ENCODE measurements at regions not wholly inside any gene's neighbourhood (a gene's known extent, or its start where the extent isn't known, plus 50 kb on each side); places are given as distances from the start of the nearest gene placed in this dataset.

GRCh38 chr4:31366041-31366440 lies 645.9 kb downstream of the PCDH7 start:
- Mint-ChIP-seq H3K27me3 (no peaks in the 10 kb centered on the region), H3K4me1 (ENCODE audit: low read depth) (no peaks in the 10 kb centered on the region), H3K27ac (no peak overlapping the region), H3K9me3 (no peaks in the 10 kb centered on the region), H3K4me3 (no peak overlapping the region), H3K36me3 (ENCODE audit: low read depth) (no peaks in the 10 kb centered on the region)
- intact Hi-C loops (cut with micrococcal nuclease): no loop called here

DNA sequence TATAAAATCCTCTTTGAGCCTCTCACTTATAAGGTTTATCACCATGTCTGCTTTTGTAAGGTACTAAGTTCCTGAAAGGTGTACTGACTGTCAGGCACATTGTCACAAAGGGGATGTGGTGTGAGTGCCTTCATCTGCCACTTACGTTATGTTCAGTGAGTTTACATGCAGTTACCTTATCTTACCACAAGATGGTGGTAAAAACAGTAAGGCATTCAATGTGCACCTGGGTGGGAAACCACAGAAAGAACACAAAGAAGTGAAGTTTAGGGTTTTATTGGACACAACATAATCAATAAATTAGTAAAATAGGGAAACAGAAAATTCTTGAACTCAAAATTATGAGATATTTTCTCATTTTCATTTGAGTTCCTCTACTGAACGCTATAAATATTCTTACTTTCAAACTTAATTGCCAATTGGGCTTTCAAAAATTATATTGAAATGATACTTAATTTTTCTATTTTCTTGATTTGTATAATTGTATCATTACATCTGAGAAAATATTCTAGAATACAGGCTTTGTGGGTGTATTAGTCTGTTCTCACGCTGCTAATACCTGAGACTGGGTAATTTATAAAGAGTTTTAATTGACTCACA lies 650.8 kb downstream of the PCDH7 start:
- Mint-ChIP-seq H3K27me3 (no peaks in the 10 kb centered on the region), H3K27ac (no peak overlapping the region), H3K4me1 (ENCODE audit: low read depth) (no peaks in the 10 kb centered on the region), H3K4me3 (no peak overlapping the region), H3K36me3 (ENCODE audit: low read depth) (no peaks in the 10 kb centered on the region), H3K9me3 (no peaks in the 10 kb centered on the region)
- intact Hi-C loops (cut with micrococcal nuclease): no loop called here

DNA sequence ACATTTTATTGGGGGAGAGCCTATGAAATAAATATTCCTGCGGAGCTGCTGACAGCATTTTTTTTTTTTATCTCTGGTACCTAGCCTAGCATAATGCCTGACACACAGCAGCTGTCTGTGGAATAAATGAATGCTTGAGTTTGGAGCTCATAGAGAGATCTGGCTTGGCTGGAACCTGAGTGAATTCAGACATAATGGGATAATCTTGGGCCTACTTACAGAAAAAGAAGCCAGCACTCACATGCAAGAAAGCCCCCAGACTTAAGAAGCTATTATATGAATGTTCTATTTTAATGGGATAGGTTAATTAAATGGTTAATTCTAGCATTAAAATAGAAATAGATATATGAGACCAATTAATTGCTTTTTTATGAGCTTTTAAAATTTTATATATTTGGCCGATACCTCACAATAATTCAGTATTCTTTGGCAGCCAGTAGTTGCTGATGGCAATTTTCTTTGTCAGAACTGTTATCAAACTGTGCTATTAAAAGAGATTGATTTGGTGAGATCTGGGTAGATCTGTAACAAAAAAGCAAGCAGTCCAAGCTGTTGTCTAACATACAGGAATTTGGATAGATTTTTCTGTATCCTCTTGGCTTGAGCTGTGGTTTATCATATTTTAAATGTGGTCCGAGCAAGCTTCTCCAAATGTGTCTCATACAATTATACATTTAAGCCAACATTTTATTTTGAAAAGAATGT lies 654.2 kb downstream of the PCDH7 start:
- no peaks in the 10 kb centered on the region for H3K4me1 Mint-ChIP-seq (ENCODE audit: low read depth)
- no peak overlapping the region for H3K4me3 Mint-ChIP-seq
- intact Hi-C loops (cut with micrococcal nuclease): no loop called here
- H3K9me3 Mint-ChIP-seq: no peaks in the 10 kb centered on the region
- H3K36me3 Mint-ChIP-seq (ENCODE audit: low read depth): no peaks in the 10 kb centered on the region
- no peak overlapping the region for H3K27ac Mint-ChIP-seq
- no peaks in the 10 kb centered on the region for H3K27me3 Mint-ChIP-seq

DNA sequence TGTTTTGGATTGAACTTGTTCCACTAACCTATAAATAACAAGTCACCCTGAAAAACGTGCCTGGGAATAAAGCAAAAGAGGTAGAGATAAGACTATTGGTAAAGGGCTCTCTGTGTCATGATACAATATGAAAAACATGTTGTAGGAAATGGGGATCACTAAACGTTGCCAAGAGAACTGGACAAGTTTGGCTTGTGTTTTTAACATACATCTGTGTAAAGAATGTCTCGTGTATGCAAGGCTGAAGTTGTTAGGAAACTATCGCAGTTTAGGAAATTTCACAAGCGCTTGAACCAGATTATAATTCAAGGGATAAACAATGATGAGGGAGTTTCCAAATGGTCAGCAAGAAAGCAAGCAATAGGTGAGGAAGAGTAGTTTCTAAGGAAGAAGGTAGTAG lies 655.8 kb downstream of the PCDH7 start:
- Mint-ChIP-seq H3K4me1 (ENCODE audit: low read depth) (no peaks in the 10 kb centered on the region), H3K4me3 (no peak overlapping the region), H3K27ac (no peak overlapping the region), H3K9me3 (no peaks in the 10 kb centered on the region), H3K27me3 (no peaks in the 10 kb centered on the region), H3K36me3 (ENCODE audit: low read depth) (no peaks in the 10 kb centered on the region)
- intact Hi-C loops (cut with micrococcal nuclease): no loop called here

- Mint-ChIP-seq H3K27me3 (no peaks in the 10 kb centered on the region), H3K9me3 (no peaks in the 10 kb centered on the region), H3K27ac (no peak overlapping the region), H3K4me1 (ENCODE audit: low read depth) (no peaks in the 10 kb centered on the region), H3K4me3 (no peak overlapping the region), H3K36me3 (ENCODE audit: low read depth) (no peaks in the 10 kb centered on the region)
- intact Hi-C loops (cut with micrococcal nuclease): no loop called here
These were observed 659.2 kb downstream of the PCDH7 start for GRCh38 chr4:31379364-31379763.

GRCh38 chr4:31383767-31384166 lies 663.6 kb downstream of the PCDH7 start:
- intact Hi-C loops (cut with micrococcal nuclease): no loop called here
- H3K27me3 Mint-ChIP-seq: no peaks in the 10 kb centered on the region
- no peak overlapping the region for H3K4me3 Mint-ChIP-seq

DNA sequence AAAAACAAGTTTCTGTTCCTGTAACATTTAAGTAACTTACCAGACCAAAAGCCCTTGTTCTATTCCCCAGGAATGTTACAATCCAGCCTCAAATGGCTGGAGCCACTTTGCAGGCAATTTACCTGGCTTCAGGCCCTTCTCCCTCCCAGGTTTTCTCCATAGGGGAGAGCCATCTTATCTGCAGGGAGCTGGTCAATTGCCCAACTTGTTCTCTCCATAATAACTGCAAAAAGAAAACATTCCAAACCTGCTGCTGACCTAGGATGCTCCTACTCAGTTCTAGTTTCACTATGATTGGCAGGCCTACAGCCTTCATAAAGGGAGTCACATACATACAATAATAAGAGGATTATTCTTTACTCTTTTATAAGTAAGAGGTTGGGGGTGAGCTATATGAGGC lies 670.7 kb downstream of the PCDH7 start:
- Mint-ChIP-seq H3K4me1 (ENCODE audit: low read depth) (no peaks in the 10 kb centered on the region), H3K36me3 (ENCODE audit: low read depth) (no peaks in the 10 kb centered on the region), H3K4me3 (no peak overlapping the region), H3K9me3 (no peaks in the 10 kb centered on the region), H3K27ac (no peak overlapping the region), H3K27me3 (no peaks in the 10 kb centered on the region)
- intact Hi-C loops (cut with micrococcal nuclease): no loop called here

More at GRCh38 chr4:31383767-31384166, 663.6 kb downstream of the PCDH7 start:
- no peaks in the 10 kb centered on the region for H3K9me3 Mint-ChIP-seq
- no peaks in the 10 kb centered on the region for H3K36me3 Mint-ChIP-seq (ENCODE audit: low read depth)
- H3K27ac Mint-ChIP-seq: no peak overlapping the region
- no peaks in the 10 kb centered on the region for H3K4me1 Mint-ChIP-seq (ENCODE audit: low read depth)

DNA sequence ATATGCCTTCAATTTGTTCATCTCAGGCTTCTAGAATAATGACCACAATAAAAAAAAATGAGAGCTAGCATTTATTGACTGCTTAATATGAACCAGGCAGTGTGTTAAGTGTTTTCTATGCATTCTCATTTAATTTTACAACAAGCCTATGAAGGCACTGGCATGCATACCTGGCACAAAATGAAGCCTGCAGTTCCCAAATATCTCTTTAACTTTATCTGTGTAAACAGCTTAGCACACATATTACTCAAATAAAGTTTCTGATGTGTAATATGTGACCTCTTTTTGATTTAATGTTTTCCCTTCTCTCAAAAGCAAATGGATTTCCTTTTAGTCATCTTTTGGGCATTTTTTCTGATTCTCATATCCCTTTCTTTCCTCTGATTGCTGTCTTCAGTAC lies 671.8 kb downstream of the PCDH7 start:
- H3K27ac Mint-ChIP-seq: no peak overlapping the region
- no peaks in the 10 kb centered on the region for H3K27me3 Mint-ChIP-seq
- intact Hi-C loops (cut with micrococcal nuclease): no loop called here
- no peaks in the 10 kb centered on the region for H3K9me3 Mint-ChIP-seq
- no peaks in the 10 kb centered on the region for H3K36me3 Mint-ChIP-seq (ENCODE audit: low read depth)
- H3K4me1 Mint-ChIP-seq (ENCODE audit: low read depth): no peaks in the 10 kb centered on the region
- no peak overlapping the region for H3K4me3 Mint-ChIP-seq

GRCh38 chr4:31392923-31393322 lies 672.8 kb downstream of the PCDH7 start:
- intact Hi-C loops (cut with micrococcal nuclease): no loop called here
- no peaks in the 10 kb centered on the region for H3K36me3 Mint-ChIP-seq (ENCODE audit: low read depth)
- no peaks in the 10 kb centered on the region for H3K4me1 Mint-ChIP-seq (ENCODE audit: low read depth)
- no peak overlapping the region for H3K27ac Mint-ChIP-seq
- H3K27me3 Mint-ChIP-seq: no peaks in the 10 kb centered on the region
- no peaks in the 10 kb centered on the region for H3K9me3 Mint-ChIP-seq
- no peak overlapping the region for H3K4me3 Mint-ChIP-seq

DNA sequence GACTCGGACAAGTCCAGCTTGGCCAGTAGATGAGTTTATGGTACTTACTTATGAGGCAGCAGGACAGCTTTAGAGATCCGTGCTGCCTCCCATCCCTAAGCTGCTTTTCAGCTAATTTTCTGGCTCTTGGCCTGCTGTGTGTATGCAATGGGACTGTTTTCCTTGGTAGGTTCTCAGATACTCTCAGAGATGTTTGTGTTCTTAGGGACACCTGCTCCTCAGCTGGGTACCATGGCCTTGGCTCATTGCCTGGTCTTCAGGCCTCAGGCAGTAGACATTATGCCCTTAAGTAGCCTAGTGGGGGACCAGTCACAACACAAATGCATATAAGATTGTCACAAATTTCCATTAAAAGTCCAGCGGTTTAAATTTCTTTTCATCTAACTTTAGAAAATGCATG lies 688.0 kb downstream of the PCDH7 start:
- intact Hi-C loops (cut with micrococcal nuclease): no loop called here
- Mint-ChIP-seq H3K27ac (no peak overlapping the region), H3K27me3 (no peaks in the 10 kb centered on the region), H3K36me3 (ENCODE audit: low read depth) (no peaks in the 10 kb centered on the region), H3K4me1 (ENCODE audit: low read depth) (no peaks in the 10 kb centered on the region), H3K4me3 (no peak overlapping the region), H3K9me3 (no peaks in the 10 kb centered on the region)

DNA sequence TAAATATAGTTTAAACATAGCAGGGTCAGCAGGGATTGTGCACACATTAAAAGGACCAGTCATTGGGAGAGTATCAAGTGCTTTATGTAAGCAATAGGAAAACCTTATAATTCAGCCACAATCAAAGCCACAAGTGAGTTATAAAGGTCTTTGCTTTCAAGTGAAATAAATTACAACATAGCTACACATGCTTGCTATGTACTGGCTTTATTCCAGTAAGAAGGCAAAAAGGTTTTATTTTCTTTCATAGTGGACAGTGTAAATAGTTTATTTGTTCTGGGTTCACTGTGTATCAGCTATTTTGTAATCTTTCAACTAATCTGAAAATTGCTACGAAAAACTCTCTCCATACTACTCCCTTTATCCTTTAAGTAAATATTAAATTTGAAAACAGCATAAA lies 691.4 kb downstream of the PCDH7 start:
- H3K36me3 Mint-ChIP-seq (ENCODE audit: low read depth): no peaks in the 10 kb centered on the region
- H3K4me3 Mint-ChIP-seq: no peak overlapping the region
- intact Hi-C loops (cut with micrococcal nuclease): no loop called here
- no peak overlapping the region for H3K27ac Mint-ChIP-seq
- no peaks in the 10 kb centered on the region for H3K4me1 Mint-ChIP-seq (ENCODE audit: low read depth)
- no peaks in the 10 kb centered on the region for H3K9me3 Mint-ChIP-seq
- no peaks in the 10 kb centered on the region for H3K27me3 Mint-ChIP-seq

DNA sequence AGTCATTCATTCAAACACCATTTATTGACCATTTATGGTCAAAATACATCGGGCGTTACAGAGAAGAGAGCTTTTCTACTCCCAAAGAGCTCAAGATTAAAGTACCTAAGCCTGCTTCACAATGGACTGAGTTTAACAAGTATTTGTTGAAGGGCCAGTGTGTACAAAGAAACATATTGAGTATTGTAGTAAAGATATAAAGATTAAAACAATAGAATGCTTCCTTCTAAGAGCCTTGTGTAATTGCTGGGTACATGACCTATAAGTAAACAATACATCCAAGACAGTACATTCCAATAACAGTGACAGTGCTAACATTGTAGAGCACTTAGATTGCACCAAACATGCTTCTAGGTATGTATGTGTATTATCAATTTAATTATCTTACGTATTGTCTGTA lies 695.5 kb downstream of the PCDH7 start:
- no peak overlapping the region for H3K27ac Mint-ChIP-seq
- H3K4me1 Mint-ChIP-seq (ENCODE audit: low read depth): no peaks in the 10 kb centered on the region
- H3K4me3 Mint-ChIP-seq: no peak overlapping the region
- intact Hi-C loops (cut with micrococcal nuclease): no loop called here
- no peaks in the 10 kb centered on the region for H3K36me3 Mint-ChIP-seq (ENCODE audit: low read depth)
- H3K27me3 Mint-ChIP-seq: no peaks in the 10 kb centered on the region
- no peaks in the 10 kb centered on the region for H3K9me3 Mint-ChIP-seq

DNA sequence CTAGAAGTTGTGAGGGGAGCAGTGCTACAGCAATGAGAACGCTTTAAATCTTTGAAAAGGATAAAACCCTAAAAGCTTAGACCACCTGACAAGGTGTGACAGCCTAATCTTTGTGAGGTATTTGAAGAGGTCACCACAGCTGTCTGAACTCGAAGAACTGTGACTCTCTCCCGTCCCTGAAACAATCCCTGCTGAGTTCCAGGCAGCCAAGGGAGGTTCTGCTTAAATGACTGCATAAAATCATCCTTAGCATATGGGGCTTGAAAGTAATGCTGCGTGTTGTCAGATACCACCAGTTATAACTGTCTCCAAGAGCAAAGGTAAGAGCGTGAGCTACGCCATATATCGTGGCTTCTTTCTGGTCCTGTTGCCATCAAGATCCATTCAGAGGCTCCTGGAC lies 696.3 kb downstream of the PCDH7 start:
- Mint-ChIP-seq H3K4me3 (no peak overlapping the region), H3K27ac (no peak overlapping the region), H3K4me1 (ENCODE audit: low read depth) (no peaks in the 10 kb centered on the region), H3K27me3 (no peaks in the 10 kb centered on the region), H3K9me3 (no peaks in the 10 kb centered on the region), H3K36me3 (ENCODE audit: low read depth) (no peaks in the 10 kb centered on the region)
- intact Hi-C loops (cut with micrococcal nuclease): no loop called here

DNA sequence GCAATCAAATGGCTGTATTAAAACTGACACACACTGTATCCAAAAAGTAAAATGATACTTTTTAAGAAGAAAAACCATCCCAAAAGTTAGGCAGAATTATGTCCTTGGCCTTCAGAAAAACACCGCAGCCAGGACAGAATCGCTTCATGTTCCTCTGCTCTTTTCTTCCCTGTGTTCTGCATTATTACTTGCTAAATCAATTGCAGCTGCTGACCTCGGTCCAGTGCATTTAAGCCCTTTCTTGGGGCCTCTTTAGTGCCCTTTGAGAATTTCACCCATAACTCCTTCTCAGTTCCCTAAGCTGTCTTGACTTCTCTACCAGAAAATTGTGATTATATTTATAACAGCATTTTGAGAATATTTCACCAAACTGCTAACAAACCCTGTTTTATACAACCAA lies 696.9 kb downstream of the PCDH7 start:
- Mint-ChIP-seq H3K36me3 (ENCODE audit: low read depth) (no peaks in the 10 kb centered on the region), H3K9me3 (no peaks in the 10 kb centered on the region), H3K27me3 (no peaks in the 10 kb centered on the region), H3K4me1 (ENCODE audit: low read depth) (no peaks in the 10 kb centered on the region), H3K4me3 (no peak overlapping the region), H3K27ac (no peak overlapping the region)
- intact Hi-C loops (cut with micrococcal nuclease): no loop called here

GRCh38 chr4:31422006-31422405 lies 701.8 kb downstream of the PCDH7 start:
- Mint-ChIP-seq H3K9me3 (no peaks in the 10 kb centered on the region), H3K27ac (no peak overlapping the region), H3K4me1 (ENCODE audit: low read depth) (no peaks in the 10 kb centered on the region), H3K36me3 (ENCODE audit: low read depth) (no peaks in the 10 kb centered on the region), H3K27me3 (no peaks in the 10 kb centered on the region), H3K4me3 (no peak overlapping the region)
- intact Hi-C loops (cut with micrococcal nuclease): no loop called here
